ENCODE measurements at regions not wholly inside any gene's neighbourhood (a gene's known extent, or its start where the extent isn't known, plus 50 kb on each side); places are given as distances from the start of the nearest gene placed in this dataset.

GRCh38 chr15:52976516-52977075 is 186.5 kb upstream of the ONECUT1 start:
- H3K9me3 ChIP-seq (ENCODE audit: control extremely low read depth in 1 of 3, control insufficient read depth in 2 of 3, insufficient read depth in 1 of 3, low read length in 2 of 3) = no peaks in the 10 kb centered on the region
- H3K4me3 ChIP-seq (ENCODE audit: control extremely low read depth in 1 of 5, extremely low read depth in 1 of 5, insufficient read depth in 1 of 5, low read depth in 2 of 5, low read length in 4 of 5) = no peak overlapping the region
- no peak overlapping the region for H2AFZ ChIP-seq (ENCODE audit: insufficient read depth, low read depth, low read length, poor library complexity, severe bottlenecking)
- no peaks in the 10 kb centered on the region for H3K79me2 ChIP-seq (ENCODE audit: control insufficient read depth, insufficient read depth, low read length)
- TF ChIP-seq EZH2 (IDR thresholded peaks at IDR 0.05; ENCODE audit: borderline replicate concordance, insufficient read depth, low read depth, low read length, poor library complexity, severe bottlenecking) (no peak), CTCF (IDR thresholded peaks at IDR 0.05) (no peak)
- no peaks in the 10 kb centered on the region for H3K27me3 ChIP-seq (replicated peaks in 1 of 4; ENCODE audit: control extremely low read depth in 1 of 4, control insufficient read depth in 3 of 4, insufficient read depth in 4 of 4, low read length in 3 of 4)
- no peaks in the 10 kb centered on the region for H3K4me1 ChIP-seq (ENCODE audit: control insufficient read depth in 2 of 2, insufficient read depth in 2 of 2, low read length in 2 of 2)
- no peak for ATAC-seq (ENCODE audit: low read depth)
- no peaks in the 10 kb centered on the region for H3K36me3 ChIP-seq (replicated peaks in 1 of 2; ENCODE audit: control extremely low read depth in 1 of 2, control insufficient read depth in 1 of 2, extremely low read depth in 1 of 2, insufficient read depth in 2 of 2, low read length in 1 of 2)
- 92% methylated on average over 2 of the region's 9 CpGs for WGBS (ENCODE audit: insufficient coverage)
- H3K27ac Mint-ChIP-seq = no peak overlapping the region
- H3K4me1 Mint-ChIP-seq = peaks cover 5% of the 10 kb centered on the region
- peaks cover 8% of the 10 kb centered on the region for H3K27me3 Mint-ChIP-seq
- H3K4me2 ChIP-seq (replicated peaks; ENCODE audit: low read depth, low read length, poor library complexity, severe bottlenecking) = no peak overlapping the region
- intact Hi-C loops (cut with micrococcal nuclease) = no loop called here
- H3K9me3 Mint-ChIP-seq (ENCODE audit: insufficient read depth) = no peaks in the 10 kb centered on the region
- POLR2A ChIA-PET = no interaction called here
- H3K4me3 Mint-ChIP-seq = no peak overlapping the region
- H3K27ac ChIP-seq (ENCODE audit: low read length in 2 of 2) = no peak overlapping the region
- H3K9ac ChIP-seq (ENCODE audit: low read length) = no peak overlapping the region
- no peak for DNase-seq
- no peaks in the 10 kb centered on the region for H4K20me1 ChIP-seq (ENCODE audit: control insufficient read depth, insufficient read depth, low read length, poor library complexity, severe bottlenecking)
- CTCF ChIA-PET = no interaction called here

GRCh38 chr15:52975941-52976449 is 185.9 kb upstream of the ONECUT1 start:
- no peaks in the 10 kb centered on the region for H3K27me3 ChIP-seq (replicated peaks in 1 of 4; ENCODE audit: control extremely low read depth in 1 of 4, control insufficient read depth in 3 of 4, insufficient read depth in 4 of 4, low read length in 3 of 4)
- ChIA-PET CTCF (no interaction called here), POLR2A (no interaction called here)
- H3K4me1 ChIP-seq (ENCODE audit: control insufficient read depth in 2 of 2, insufficient read depth in 2 of 2, low read length in 2 of 2) = no peaks in the 10 kb centered on the region
- Mint-ChIP-seq H3K9me3 (ENCODE audit: insufficient read depth) (no peaks in the 10 kb centered on the region), H3K4me3 (no peak overlapping the region), H3K27me3 (peaks cover 8% of the 10 kb centered on the region), H3K27ac (no peak overlapping the region), H3K4me1 (peaks cover under 1% of the 10 kb centered on the region)
- TF ChIP-seq CTCF (IDR thresholded peaks at IDR 0.05) (no peak), EZH2 (IDR thresholded peaks at IDR 0.05; ENCODE audit: borderline replicate concordance, insufficient read depth, low read depth, low read length, poor library complexity, severe bottlenecking) (no peak)
- no peak overlapping the region for H3K27ac ChIP-seq (ENCODE audit: low read length in 2 of 2)
- no peaks in the 10 kb centered on the region for H3K79me2 ChIP-seq (ENCODE audit: control insufficient read depth, insufficient read depth, low read length)
- H2AFZ ChIP-seq (ENCODE audit: insufficient read depth, low read depth, low read length, poor library complexity, severe bottlenecking) = no peak overlapping the region
- no peak overlapping the region for H3K4me2 ChIP-seq (replicated peaks; ENCODE audit: low read depth, low read length, poor library complexity, severe bottlenecking)
- H3K9me3 ChIP-seq (ENCODE audit: control extremely low read depth in 1 of 3, control insufficient read depth in 2 of 3, insufficient read depth in 1 of 3, low read length in 2 of 3) = no peaks in the 10 kb centered on the region
- intact Hi-C loops (cut with micrococcal nuclease) = no loop called here
- ATAC-seq (ENCODE audit: low read depth) (no peak), DNase-seq (no peak)
- no peak overlapping the region for H3K4me3 ChIP-seq (ENCODE audit: control extremely low read depth in 1 of 5, extremely low read depth in 1 of 5, insufficient read depth in 1 of 5, low read depth in 2 of 5, low read length in 4 of 5)
- no peaks in the 10 kb centered on the region for H3K36me3 ChIP-seq (replicated peaks in 1 of 2; ENCODE audit: control extremely low read depth in 1 of 2, control insufficient read depth in 1 of 2, extremely low read depth in 1 of 2, insufficient read depth in 2 of 2, low read length in 1 of 2)
- H3K9ac ChIP-seq (ENCODE audit: low read length) = no peak overlapping the region
- 100% methylated on average over 1 of the region's 4 CpGs for WGBS (ENCODE audit: insufficient coverage)
- no peaks in the 10 kb centered on the region for H4K20me1 ChIP-seq (ENCODE audit: control insufficient read depth, insufficient read depth, low read length, poor library complexity, severe bottlenecking)

Data from B cell (primary cell).